ENCODE measurements at regions not wholly inside any gene's neighbourhood (a gene's known extent, or its start where the extent isn't known, plus 50 kb on each side); places are given as distances from the start of the nearest gene placed in this dataset.

- no peak for DNase-seq (ENCODE audit: low read depth in 4 of 4, low spot score in 3 of 4)
These were observed 197.2 kb downstream of the ADSS2 start for GRCh38 chr1:244254467-244254866.

DNA sequence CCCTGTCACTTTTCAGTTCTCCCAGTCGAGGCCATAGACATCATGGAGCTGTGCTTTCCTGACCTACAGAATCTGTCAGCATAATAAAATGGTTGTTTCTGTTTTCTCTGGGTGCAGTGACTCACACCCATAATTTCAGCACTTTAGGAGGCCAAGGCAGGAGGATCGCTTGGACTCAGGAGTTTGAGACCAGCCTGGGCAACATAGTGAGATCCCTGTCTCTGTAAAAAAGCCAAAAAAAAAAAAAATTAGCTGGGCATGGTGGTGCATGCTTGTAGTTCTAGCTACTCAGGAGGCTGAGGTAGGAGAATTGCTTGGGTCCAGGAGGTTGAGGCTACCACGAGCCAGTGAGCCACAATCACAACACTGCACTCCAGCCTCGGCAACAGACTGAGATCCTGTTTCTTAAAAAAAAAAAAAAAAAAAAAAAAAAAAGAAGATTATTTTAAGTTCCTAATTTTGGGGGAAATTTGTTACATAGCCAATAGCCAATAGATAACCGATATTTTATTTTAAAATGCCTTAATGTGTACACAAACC is 196.2 kb downstream of the ADSS2 start:
- DNase-seq (ENCODE audit: low read depth in 4 of 4, low spot score in 3 of 4): no peak

- DNase-seq (ENCODE audit: low read depth in 4 of 4, low spot score in 3 of 4): no peak
These were observed 195.5 kb downstream of the ADSS2 start for GRCh38 chr1:244256086-244256676.

DNA sequence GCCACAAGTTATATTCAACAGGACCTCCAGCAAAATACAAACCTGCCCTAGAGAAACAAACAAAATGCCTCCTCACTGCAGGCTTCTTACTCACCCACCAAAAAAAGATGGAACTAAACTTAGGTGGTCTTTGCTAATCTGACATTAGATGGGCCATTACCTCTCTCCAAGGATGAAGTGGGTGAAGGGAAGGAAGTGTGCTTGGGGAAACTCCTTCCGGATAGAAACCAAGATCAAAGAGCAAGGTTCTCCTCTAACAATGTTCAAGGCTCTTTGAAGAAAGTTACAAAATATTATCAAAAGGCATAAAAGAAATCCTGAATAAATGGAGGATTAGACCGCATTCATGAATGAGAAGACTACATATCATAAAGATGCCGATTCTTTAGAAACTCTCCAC is 187.5 kb downstream of the ADSS2 start:
- DNase-seq (ENCODE audit: low read depth in 4 of 4, low spot score in 3 of 4): no peak

DNA sequence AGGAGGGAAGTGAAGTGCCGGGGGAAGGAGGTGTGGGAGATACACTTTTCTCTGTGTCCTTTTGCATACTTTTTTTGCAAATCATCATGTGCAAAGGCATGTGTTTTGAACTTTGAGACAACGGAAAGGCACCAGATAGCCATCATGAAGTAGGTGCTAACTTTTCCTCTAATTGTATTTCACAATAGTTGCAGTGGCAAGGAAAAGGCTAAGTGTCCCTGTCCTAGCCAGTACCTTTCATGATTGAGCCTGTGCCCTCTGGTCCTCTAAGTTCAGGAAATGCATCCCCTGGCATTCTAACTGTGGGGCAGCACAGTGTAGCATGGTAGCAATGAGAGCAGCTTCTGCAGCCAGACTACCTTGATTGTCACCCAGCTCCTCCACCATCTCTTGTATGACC is 186.2 kb downstream of the ADSS2 start:
- no peak for DNase-seq (ENCODE audit: low read depth in 4 of 4, low spot score in 3 of 4)

DNA sequence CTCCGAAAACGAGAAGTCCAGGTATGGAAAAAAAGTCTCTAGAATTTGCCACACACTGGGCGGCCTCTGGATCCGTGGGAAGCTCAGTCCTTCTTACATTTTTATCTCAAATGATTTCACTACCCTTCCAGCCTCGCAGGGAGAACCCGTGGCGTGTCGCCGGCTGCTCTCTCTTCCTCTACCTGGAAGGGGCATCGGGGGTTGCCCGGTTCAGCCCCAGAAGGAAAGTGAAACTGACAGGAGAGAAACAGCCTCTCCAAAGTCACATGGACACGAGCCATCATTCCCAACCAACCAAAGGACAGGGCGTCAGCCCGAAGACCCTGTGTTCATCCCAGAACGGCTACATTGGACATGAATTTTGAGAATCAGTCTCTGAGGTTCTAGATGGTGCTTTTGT is 182.5 kb downstream of the ADSS2 start:
- DNase-seq (ENCODE audit: low read depth in 4 of 4, low spot score in 3 of 4): no peak

DNA sequence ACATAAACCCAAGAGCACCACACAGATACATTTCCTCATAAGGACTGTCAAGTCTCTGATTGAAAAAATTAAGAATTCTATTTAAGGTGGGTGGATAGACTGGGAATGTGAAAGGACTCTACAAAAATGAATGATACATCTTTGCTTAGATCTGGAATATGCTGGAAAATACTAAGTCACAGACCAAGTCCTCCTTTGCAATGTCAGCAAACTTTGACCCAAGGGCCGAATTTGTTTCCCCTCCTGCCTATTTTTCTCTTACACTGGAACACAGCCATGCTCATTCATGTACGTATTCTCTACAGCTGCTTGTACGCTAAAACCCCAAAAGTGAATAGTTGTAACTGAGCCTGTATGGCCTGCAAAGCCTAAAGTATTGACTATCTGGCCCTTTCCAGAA is 180.7 kb downstream of the ADSS2 start:
- no peak for DNase-seq (ENCODE audit: low read depth in 4 of 4, low spot score in 3 of 4)

- DNase-seq (ENCODE audit: low read depth in 4 of 4, low spot score in 3 of 4): no peak
These were observed 179.9 kb downstream of the ADSS2 start for GRCh38 chr1:244271691-244272308.

DNA sequence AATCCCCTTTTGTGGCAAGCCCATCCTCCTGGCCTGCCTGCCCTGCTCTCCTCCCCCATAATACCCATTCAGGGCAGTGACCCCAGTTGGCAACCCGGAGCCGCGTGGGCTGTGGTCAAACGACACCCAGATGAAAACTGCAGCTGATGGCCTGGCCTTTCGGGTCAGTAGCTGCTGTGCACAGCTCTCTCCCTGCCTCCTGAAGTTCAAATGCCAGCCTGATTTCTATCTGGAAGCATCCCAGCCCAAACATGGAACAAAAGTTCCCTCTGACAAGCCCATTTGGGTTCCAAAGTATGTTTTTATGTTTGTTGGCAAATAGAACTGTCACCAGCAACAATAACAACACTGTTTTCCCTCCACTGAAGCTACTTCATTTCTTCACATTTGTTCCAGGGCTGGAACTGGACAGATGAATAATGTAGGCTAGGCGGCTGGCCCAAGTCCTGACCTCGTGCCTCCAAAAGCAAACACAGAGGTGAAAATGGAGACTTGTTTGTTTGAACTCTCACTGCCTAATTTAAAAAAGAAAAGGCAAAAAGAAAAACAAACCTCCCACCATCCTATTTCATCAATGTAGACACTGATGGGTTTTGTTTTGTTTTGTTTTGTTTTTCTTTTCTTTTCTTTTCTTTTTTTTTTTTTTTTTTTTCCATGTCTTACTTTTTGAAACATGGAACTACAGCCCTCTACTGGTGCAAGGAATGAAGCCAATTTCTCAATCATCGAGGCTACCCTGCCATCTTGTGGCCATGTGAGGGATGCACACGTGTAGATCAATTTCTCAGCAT is 179.0 kb downstream of the ADSS2 start:
- DNase-seq (ENCODE audit: low read depth in 4 of 4, low spot score in 3 of 4): peak; percentile 69 to 80 (median 76)

- DNase-seq (ENCODE audit: low read depth in 4 of 4, low spot score in 3 of 4): no peak
These were observed 178.4 kb downstream of the ADSS2 start for GRCh38 chr1:244273262-244273844.

- DNase-seq (ENCODE audit: low read depth in 4 of 4, low spot score in 3 of 4): no peak
These were observed 177.7 kb downstream of the ADSS2 start for GRCh38 chr1:244273845-244274619.

DNA sequence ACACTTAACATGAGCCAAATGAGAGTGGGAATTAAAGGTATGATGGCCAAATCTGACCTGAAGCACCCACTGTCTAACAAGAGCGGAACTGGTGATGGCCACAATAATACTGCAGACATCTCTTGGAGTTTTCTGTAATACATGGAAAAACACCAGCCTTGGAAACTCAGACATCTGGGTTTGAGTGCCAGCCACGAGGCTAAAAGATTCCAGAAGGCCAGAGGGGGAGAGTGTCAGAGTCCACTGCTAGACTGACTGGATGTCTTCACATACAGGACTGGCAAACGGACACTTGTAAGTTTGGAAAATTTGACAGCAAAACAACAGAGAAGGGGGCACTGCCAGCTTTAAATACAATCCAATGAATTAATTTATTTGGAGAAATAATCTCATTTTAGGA is 175.1 kb downstream of the ADSS2 start:
- no peak for DNase-seq (ENCODE audit: low read depth in 4 of 4, low spot score in 3 of 4)

GRCh38 chr1:244280201-244280600 is 171.5 kb downstream of the ADSS2 start:
- no peak for DNase-seq (ENCODE audit: low read depth in 4 of 4, low spot score in 3 of 4)

DNA sequence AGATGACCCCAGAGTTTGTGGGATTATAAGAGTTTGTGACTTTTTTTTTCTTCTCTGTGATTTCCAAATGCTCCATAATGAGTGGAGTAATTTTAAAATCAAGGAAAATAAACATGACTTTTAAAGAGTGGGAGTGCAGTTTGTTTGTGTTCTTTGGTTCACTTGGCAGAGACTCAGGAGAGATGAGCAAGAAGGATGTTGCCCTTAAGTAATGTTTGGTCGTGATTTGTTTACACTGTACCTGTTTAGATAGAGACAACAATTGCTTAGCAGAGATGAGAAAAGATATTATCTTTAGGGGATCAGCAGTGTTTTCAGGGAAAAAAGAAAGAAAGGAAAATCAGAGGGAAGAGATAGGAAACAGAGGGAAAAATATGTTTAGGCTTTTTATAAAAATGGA is 170.8 kb downstream of the ADSS2 start:
- no peak for DNase-seq (ENCODE audit: low read depth in 4 of 4, low spot score in 3 of 4)

GRCh38 chr1:244283772-244284171 is 167.9 kb downstream of the ADSS2 start:
- DNase-seq (ENCODE audit: low read depth in 4 of 4, low spot score in 3 of 4): no peak

- no peak for DNase-seq (ENCODE audit: low read depth in 4 of 4, low spot score in 3 of 4)
These were observed 167.0 kb downstream of the ADSS2 start for GRCh38 chr1:244284641-244285156.

DNA sequence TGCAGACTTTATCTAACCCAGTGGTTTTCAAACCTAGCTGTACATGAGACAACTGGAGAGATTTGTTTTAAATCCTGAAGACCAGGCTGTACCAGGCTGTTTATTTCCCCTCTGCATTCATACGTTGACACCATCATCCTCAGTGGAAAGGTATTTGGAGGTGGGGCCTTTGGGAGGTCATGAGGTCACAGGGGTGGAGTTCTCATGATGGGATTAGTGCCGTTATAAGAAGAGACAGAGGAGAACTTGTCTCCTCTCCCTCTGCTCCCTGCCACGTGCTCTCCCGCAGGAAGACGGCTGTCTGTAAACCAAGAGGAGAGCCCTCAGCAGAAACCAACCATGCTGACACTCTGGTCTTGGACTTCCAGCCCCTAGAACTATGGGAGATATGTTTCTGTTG is 165.4 kb downstream of the ADSS2 start:
- DNase-seq (ENCODE audit: low read depth in 4 of 4, low spot score in 3 of 4): no peak

DNA sequence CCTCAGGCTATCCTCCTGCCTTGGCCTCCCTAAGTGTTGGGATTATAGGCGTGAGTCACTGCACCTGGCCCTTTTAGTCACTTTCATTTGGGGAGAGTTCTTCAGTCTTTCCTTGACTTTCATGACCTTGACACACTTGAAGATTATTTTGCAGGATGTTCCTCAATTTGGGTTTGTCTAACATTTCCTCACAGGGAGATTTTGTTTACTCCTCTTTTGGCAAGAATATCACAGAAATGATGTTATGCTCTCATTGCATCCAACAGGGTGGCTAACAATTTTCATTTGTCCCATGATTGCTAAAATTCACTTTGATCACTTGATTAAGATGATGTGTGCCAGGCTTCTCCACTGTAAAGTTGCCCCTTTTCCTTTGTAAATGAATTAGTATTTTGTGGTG is 164.0 kb downstream of the ADSS2 start:
- no peak for DNase-seq (ENCODE audit: low read depth in 4 of 4, low spot score in 3 of 4)

GRCh38 chr1:244288663-244289062 is 163.0 kb downstream of the ADSS2 start:
- no peak for DNase-seq (ENCODE audit: low read depth in 4 of 4, low spot score in 3 of 4)

DNA sequence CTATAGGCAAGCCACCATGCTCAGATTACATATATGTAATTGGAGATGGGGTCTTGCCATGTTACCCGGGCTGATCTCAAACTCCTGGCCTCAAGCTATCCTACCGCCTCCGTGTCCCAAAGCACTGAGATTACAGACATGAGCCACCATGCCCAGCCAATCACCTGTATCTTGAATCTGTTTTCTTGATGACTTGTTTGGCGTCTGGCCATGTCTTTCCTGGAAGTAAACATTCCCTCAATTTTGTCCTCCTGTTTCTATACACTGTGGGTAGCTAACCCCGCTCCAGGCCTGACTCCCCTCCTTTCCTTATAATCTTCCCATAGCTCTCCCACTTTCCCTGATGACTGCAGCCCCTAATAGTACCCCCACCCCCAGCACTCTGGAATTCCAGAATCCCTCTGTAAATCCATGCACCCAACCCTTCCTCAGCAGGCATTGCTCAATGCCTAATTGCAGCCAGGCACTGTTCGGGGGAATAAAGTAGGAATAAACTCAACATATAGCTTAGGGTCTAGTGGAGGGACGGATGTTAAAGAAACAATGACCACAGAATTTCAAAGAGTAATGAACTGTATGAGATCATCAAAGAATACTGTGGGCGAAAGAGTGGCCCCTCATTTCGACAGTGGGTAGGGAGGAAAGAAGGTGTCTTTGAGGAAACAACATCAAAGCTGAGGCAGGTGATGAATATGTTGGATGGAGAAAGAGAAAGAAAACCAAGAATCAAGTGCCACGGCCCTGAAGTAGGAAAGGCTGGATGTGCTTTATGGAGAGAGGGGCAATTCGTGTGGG is 161.5 kb downstream of the ADSS2 start:
- no peak for DNase-seq (ENCODE audit: low read depth in 4 of 4, low spot score in 3 of 4)
